Esophagus muscularis mucosa (tissue), 4 donors: ENCODE measurements at regions not wholly inside any gene's neighbourhood (a gene's known extent, or its start where the extent isn't known, plus 50 kb on each side); places are given as distances from the start of the nearest gene placed in this dataset.

ENCODE experiments used
- DNase-seq: peaks from one replicate; pipeline ENCODE4 v3.0.0-alpha.2; 2017; ENCODE audit errors: extremely low spot score
- H3K27ac ChIP-seq, 4 donors: fragments of 200-600 bp; sonication (generic); replicated peaks in 1 of 4; 1 replicate in 3 of 4; 2 replicates in 1 of 4; pipeline ENCODE4 v1.5.1; 2016 to 2019; ENCODE audit warnings: mild to moderate bottlenecking in 1 of 4
- H3K27me3 ChIP-seq, 4 donors: fragments of 200-600 bp; sonication (generic); one replicate each; pipeline versions ENCODE4 v1.5.1 to v1.6.0; 2016 to 2019
- H3K36me3 ChIP-seq, 4 donors: fragments of 200-600 bp; sonication (generic); one replicate each; pipeline ENCODE4 v1.5.1; 2016 to 2019
- H3K4me1 ChIP-seq, 4 donors: fragments of 200-600 bp; sonication (generic); one replicate each; pipeline ENCODE4 v1.5.1; 2016 to 2019
- H3K4me3 ChIP-seq, 4 donors: fragments of 200-600 bp; sonication (generic); 1 replicate in 2 of 4; 2 replicates in 2 of 4; pipeline ENCODE4 v1.5.1; 2016 to 2019; ENCODE audit warnings: mild to moderate bottlenecking in 4 of 4, moderate library complexity in 1 of 4
- H3K9me3 ChIP-seq, 4 donors: fragments of 200-600 bp; sonication (generic); 1 replicate in 3 of 4; 2 replicates in 1 of 4; pipeline ENCODE4 v1.5.1; 2016 to 2019
- EP300 ChIP-seq: sonication (generic); formaldehyde crosslinking; IDR thresholded peaks from one replicate; pipeline ENCODE4 v1.6.1; 2017; ENCODE audit warnings: antibody characterized with exemption
- POLR2A ChIP-seq: fragments of 450-650 bp; IDR thresholded peaks from one replicate; pipeline ENCODE4 v1.6.1; 2017; ENCODE audit warnings: antibody characterized with exemption, moderate library complexity, mild to moderate bottlenecking, low read depth
- POLR2AphosphoS5 ChIP-seq, 2 donors: sonication (generic); formaldehyde crosslinking; IDR thresholded peaks; one replicate each; pipeline ENCODE4 v1.6.1; 2017; ENCODE audit warnings: antibody characterized with exemption in 2 of 2
- WGBS: methylation state at CpG from one replicate; pipeline ENCODE4 v1.1.5; 2018; 5-methylcytosine and 5-hydroxymethylcytosine counted together
- intact Hi-C: fragments of 100-400 bp; cut with DNase I; formaldehyde crosslinking; loops from one replicate; pipeline ENCODE4 v1.15.1; 2023
- TF ChIP-seq, protein P1 (sequence below), 3 experiments: fragments of 200-600 bp in 2 of 3; fragments of 450-650 bp in 1 of 3; sonication (generic) in 2 of 3; IDR thresholded peaks; one replicate each; pipeline ENCODE4 v1.5.1; 2017 to 2019; ENCODE audit warnings: antibody characterized with exemption in 3 of 3, mild to moderate bottlenecking in 2 of 3, moderate library complexity in 1 of 3

DNA sequence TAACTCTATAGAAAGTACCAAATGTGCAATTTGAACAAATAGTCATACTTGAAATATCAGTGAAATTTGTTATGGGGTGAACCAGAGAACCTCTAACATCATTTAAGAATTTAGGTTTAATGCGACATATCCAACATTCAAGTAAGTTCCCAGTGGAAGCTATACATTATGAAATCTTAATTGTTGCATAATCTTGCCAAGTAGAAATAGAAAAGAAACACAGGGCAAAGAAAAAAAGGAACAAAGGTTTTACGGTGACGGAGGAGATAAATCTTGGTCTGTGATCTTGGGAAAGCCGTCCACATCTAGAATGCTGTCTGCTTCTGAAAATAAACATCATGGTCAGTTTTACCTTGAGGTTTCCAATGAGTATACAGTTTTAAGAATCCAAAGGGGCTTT lies 445.7 kb downstream of the RFC3 start:
- H3K9me3 ChIP-seq = no peaks in the 10 kb centered on the region
- no peaks in the 10 kb centered on the region for H3K27me3 ChIP-seq
- DNase-seq = no peak
- H3K4me3 ChIP-seq = no peak overlapping the region
- no peak overlapping the region for H3K27ac ChIP-seq
- no peaks in the 10 kb centered on the region for H3K36me3 ChIP-seq
- intact Hi-C loops = no loop called here
- 76% methylated on average over 4 of the region's 4 CpGs for WGBS
- TF ChIP-seq, protein P1, sequence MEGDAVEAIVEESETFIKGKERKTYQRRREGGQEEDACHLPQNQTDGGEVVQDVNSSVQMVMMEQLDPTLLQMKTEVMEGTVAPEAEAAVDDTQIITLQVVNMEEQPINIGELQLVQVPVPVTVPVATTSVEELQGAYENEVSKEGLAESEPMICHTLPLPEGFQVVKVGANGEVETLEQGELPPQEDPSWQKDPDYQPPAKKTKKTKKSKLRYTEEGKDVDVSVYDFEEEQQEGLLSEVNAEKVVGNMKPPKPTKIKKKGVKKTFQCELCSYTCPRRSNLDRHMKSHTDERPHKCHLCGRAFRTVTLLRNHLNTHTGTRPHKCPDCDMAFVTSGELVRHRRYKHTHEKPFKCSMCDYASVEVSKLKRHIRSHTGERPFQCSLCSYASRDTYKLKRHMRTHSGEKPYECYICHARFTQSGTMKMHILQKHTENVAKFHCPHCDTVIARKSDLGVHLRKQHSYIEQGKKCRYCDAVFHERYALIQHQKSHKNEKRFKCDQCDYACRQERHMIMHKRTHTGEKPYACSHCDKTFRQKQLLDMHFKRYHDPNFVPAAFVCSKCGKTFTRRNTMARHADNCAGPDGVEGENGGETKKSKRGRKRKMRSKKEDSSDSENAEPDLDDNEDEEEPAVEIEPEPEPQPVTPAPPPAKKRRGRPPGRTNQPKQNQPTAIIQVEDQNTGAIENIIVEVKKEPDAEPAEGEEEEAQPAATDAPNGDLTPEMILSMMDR (IDR thresholded peaks at IDR 0.05) = no peak
- TF ChIP-seq EP300 = no peak
- no peak for TF ChIP-seq POLR2AphosphoS5 (IDR thresholded peaks at IDR 0.05)
- TF ChIP-seq POLR2A = no peak
- H3K4me1 ChIP-seq = peaks cover 0 to under 1% (median 0%) of the 10 kb centered on the region in 4 donors

DNA sequence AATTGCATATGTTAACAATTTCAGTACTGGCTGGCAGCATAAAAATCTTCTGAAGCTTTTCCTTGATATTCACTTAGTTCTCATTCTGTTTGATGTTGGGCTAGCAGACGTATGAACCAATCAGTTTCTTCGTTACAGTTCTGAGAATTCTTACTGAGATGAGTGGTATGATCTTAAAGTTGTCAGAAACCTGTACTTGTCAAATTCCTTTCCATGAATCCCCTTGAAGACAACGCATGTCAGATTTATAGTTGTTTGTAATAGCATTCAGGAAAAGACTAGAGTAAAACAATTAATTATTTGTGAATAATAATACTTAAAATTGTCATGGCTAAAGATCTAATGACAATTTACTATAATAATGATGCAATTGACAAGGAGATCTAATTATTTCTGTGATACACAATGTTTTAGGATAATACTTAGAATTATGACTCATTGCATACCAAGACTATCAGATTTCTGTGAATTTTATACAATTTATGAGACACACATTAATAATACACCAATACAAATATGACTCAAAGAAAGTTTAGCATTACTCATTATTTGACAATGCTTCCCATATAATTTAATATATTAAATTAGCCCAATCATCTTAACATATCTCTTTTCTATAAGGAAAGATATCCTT lies 447.2 kb downstream of the RFC3 start:
- no peaks in the 10 kb centered on the region for H3K27me3 ChIP-seq
- H3K4me3 ChIP-seq = no peak overlapping the region
- no peak for DNase-seq
- intact Hi-C loops = no loop called here
- H3K27ac ChIP-seq = no peak overlapping the region
- no peaks in the 10 kb centered on the region for H3K36me3 ChIP-seq
- no peaks in the 10 kb centered on the region for H3K9me3 ChIP-seq
- TF ChIP-seq, protein P1 (IDR thresholded peaks at IDR 0.05) = no peak
- TF ChIP-seq POLR2AphosphoS5 (IDR thresholded peaks at IDR 0.05) (no peak), POLR2A (no peak), EP300 (no peak)
- 93% methylated on average over 3 of the region's 3 CpGs for WGBS
- H3K4me1 ChIP-seq = no peaks in the 10 kb centered on the region

DNA sequence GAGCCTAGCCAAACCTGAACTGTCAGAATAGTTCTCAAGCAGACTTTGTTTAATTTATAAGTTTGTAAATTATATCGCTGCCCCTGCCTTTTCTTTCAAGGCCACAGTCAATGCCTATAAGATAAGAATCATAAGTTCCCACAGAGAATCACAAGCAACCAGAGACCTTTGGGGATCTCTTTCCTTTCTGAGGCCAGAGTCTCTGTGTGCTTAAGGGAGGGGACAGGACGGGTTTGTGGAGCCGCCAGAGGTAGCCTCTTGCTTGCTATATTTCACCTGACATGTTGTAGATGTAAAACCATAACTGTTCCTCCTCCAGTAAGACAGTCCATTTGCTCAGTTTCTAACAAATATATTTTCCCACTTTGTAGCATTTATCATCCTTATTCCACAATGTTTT lies 458.8 kb downstream of the RFC3 start:
- no peaks in the 10 kb centered on the region for H3K9me3 ChIP-seq
- TF ChIP-seq, protein P1 (IDR thresholded peaks at IDR 0.05) = no peak
- no peak for TF ChIP-seq POLR2AphosphoS5 (IDR thresholded peaks at IDR 0.05)
- no peak for TF ChIP-seq EP300
- TF ChIP-seq POLR2A = no peak
- H3K27me3 ChIP-seq = no peaks in the 10 kb centered on the region
- H3K4me1 ChIP-seq = peaks cover 0 to 15% (median 9%) of the 10 kb centered on the region in 4 donors
- H3K27ac ChIP-seq = no peak overlapping the region
- no peaks in the 10 kb centered on the region for H3K36me3 ChIP-seq
- DNase-seq = no peak
- 95% methylated on average over 3 of the region's 3 CpGs for WGBS
- H3K4me3 ChIP-seq = no peak overlapping the region
- intact Hi-C loops = no loop called here

DNA sequence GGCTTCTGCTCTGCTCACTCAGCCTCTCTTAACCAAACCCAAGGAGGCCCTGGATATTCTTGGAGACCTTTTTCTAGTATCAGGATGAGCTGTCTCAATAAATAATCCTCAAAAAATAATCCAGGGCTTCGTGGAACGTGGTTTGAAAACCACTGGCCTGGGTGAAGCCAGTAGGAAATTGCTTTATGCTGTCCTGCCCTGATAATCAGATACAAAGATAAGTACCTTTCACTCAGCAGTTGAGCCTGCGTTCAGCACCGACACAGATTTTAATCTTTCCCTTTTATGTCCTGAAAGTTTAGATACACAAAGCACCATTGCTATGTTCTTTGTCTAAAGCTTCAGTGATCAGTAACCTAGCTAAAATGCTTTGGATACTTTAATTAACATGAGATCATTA lies 460.0 kb downstream of the RFC3 start:
- H3K4me1 ChIP-seq = peaks cover 0 to 15% (median 9%) of the 10 kb centered on the region in 4 donors
- whole genome bisulfite sequencing = 59% methylated on average over 4 of the region's 4 CpGs
- intact Hi-C loops = no loop called here
- H3K9me3 ChIP-seq = no peaks in the 10 kb centered on the region
- TF ChIP-seq POLR2AphosphoS5 (IDR thresholded peaks at IDR 0.05) = no peak
- TF ChIP-seq POLR2A = no peak
- TF ChIP-seq, protein P1 (IDR thresholded peaks at IDR 0.05) = no peak
- no peak for TF ChIP-seq EP300
- no peaks in the 10 kb centered on the region for H3K36me3 ChIP-seq
- no peak overlapping the region for H3K4me3 ChIP-seq
- DNase-seq = no peak
- no peak overlapping the region for H3K27ac ChIP-seq
- no peaks in the 10 kb centered on the region for H3K27me3 ChIP-seq

DNA sequence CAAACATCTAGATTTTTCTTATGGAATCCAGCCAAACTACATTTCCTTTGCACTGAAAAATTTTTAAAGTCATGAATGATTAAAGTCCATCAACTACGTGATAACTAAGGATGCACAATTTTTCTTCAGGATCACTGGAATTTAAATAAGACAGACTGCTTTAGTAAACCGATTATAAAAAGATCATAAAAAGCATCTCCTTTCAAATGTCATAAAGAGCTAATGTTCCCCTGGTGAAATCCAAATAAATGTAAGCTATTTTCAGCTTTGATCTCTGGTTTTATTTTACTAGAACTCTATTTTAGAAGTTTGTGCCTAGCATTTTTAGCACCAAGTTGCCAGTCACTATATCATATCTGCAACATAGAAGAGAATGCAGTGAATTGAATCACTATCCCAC lies 460.8 kb downstream of the RFC3 start:
- TF ChIP-seq EP300 (no peak), POLR2A (no peak), POLR2AphosphoS5 (IDR thresholded peaks at IDR 0.05) (no peak)
- TF ChIP-seq, protein P1 (IDR thresholded peaks at IDR 0.05) = no peak
- peaks cover 0 to 15% (median 9%) of the 10 kb centered on the region in 4 donors for H3K4me1 ChIP-seq
- no peak overlapping the region for H3K4me3 ChIP-seq
- no peaks in the 10 kb centered on the region for H3K27me3 ChIP-seq
- H3K9me3 ChIP-seq = peaks cover 0 to 3% (median 0%) of the 10 kb centered on the region in 4 donors
- H3K27ac ChIP-seq = no peak overlapping the region
- no peak for DNase-seq
- H3K36me3 ChIP-seq = no peaks in the 10 kb centered on the region
- 33% methylated on average over 2 of the region's 2 CpGs for WGBS
- intact Hi-C loops = no loop called here
